ENCODE measurements at regions not wholly inside any gene's neighbourhood (a gene's known extent, or its start where the extent isn't known, plus 50 kb on each side); places are given as distances from the start of the nearest gene placed in this dataset.

DNA sequence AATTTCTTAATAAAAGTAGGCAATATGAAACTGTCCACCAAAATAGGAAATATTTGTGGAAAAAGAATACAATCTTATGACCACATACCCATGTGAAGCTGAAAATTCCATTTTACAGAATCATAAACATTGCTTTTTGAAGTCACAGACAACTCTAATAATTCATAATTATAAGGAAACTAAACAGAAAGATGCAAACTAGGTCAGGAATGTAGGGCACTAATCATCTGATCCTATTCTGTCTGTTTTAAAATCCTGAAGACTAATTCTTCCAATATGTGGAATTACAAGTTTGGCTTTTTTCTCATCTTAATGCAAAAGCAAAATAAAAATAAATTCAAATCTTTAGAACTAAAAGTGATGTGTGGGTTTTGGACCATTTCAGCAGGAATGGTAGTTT lies 528.6 kb downstream of the LTN1 start:
- peak; percentile 13 for DNase-seq (ENCODE audit: low spot score)

DNA sequence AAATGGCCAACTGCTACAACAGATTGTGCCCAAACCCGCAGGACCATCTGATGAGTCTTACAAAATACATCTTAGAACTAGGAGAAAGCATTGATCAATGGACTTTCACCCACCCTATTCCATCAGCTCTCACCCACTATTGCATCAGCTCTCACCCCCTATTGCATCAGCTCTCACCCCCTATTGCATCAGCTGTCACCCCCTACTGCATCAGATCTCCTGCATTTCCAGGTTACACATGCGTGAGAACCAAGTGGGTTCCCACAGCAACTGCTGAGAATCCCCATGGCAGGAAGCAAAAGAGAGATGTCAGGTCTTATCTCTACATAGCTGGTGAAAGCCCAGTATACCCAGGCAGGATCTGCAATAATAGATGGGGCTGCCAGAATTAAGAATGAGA lies 533.5 kb downstream of the LTN1 start:
- no peak for DNase-seq (ENCODE audit: low spot score)

DNA sequence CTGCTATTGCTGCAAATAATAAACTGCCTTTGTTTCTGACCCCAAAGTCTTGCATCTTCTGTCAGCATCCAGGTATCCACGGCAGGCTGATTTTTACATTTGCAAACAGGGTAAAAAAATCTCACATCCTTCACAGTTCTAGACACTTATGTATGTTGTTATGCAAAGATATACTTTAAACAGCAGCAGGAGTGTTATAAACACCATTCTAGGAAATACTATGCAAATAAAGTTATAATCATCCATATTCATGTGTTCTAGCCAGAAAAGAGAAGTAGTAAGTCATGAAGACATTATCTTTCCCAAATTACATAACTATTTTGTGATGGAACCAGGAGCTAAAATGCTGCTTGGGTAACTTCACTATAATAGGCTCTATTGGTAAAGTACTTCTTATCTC lies 534.2 kb downstream of the LTN1 start:
- DNase-seq (ENCODE audit: low spot score): no peak

GRCh38 chr21:28455253-28455600 lies 537.5 kb downstream of the LTN1 start:
- peak; percentile 70 for DNase-seq (ENCODE audit: low spot score)

DNA sequence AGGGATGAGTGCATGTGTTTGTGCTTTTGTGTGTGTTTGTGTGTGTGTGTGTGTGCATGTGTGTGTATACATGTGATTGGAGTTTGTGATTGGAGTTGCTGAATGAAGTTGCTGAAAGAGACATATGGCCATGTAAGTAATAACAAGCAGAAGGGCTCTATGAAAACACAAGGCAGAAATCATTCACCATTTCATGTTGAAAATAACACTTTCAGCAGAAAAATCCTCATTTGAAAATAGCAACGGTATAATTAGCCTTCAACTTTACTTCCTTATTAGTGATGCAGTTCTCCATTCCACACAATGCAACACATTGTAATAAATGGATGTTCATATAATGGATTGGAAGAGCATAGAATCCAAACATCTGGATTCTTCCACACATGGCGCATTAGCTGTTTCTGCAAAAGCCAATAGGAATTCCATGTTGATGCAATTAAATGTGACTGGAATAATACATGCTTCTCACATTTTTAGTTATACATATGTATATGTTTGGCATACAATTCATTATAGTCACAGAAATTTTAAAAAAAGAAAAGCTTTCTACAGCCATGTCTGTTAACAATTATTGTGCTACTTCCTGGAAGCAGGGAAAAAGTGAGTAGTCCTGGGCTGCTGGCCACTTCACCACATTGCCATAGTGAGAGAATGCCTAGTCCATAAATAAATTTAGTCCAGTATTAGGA lies 538.0 kb downstream of the LTN1 start:
- DNase-seq (ENCODE audit: low spot score): peak; percentile 67

GRCh38 chr21:28447462-28447861 lies 545.2 kb downstream of the LTN1 start:
- peak; percentile 40 for DNase-seq (ENCODE audit: low spot score)

GRCh38 chr21:28445141-28445830 lies 547.4 kb downstream of the LTN1 start:
- peak; percentile 31 for DNase-seq (ENCODE audit: low spot score)

- no peak for DNase-seq (ENCODE audit: low spot score)
Measured at GRCh38 chr21:28444557-28444956, 548.1 kb downstream of the LTN1 start.

GRCh38 chr21:28444111-28444510 lies 548.6 kb downstream of the LTN1 start:
- no peak for DNase-seq (ENCODE audit: low spot score)

GRCh38 chr21:28442624-28443023 lies 550.1 kb downstream of the LTN1 start:
- DNase-seq (ENCODE audit: low spot score): peak; percentile 50

GRCh38 chr21:28442085-28442484 lies 550.6 kb downstream of the LTN1 start:
- DNase-seq (ENCODE audit: low spot score): no peak

DNA sequence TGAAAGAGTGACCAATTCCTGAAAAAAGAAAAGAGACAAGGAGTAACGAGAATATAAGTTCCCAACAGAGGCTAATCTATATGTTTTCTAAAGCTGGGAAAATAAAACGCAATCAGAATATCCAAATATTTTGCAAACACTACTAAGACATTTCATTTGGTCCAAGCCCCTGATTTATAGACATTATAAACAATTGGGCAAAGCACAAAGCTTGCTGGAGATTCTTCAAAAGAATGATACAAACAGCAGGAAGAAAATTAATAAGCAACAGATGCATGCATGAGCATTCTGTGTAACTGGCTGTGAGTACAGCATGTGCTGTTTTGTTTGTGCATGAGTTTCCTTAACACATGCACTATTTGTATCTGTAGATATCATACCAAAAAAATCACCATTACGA lies 552.9 kb downstream of the LTN1 start:
- no peak for DNase-seq (ENCODE audit: low spot score)

DNA sequence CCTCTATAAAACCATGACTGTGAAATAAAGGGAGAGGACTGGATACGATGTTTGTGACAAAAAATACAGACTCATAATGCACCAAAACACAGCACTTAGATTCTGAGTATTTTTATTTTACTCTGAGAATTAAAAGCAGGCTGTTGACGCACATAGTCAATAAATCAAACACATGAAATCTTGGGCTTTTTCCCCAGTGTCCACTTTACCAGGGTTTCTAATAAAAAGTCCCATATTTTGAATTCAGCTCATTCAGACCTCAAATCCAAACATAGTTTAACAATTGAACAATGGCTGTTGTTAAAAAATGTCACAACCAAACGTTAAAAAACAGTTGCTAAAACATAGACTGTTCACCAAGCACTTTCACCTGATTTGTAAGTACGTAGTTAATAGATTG lies 553.4 kb downstream of the LTN1 start:
- no peak for DNase-seq (ENCODE audit: low spot score)

DNA sequence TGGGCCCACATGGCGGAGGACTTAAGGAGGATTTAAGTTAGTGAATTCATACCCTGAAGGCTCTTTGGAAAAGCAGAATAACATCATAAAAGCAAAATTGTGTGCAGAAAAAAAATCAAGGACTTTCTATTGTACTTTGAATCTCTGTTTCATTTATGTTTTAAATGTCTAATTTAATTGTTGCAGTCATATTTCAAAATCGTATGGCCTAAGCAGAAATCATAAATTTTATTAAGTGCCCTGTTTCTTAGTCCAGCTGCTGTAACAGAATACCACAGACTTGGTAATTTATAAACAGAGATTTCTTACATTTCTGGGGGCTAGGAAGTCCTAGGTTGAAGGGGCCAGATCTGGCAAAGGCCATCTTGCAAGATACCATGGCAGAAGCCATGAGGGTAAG lies 555.6 kb downstream of the LTN1 start:
- DNase-seq (ENCODE audit: low spot score): no peak

DNA sequence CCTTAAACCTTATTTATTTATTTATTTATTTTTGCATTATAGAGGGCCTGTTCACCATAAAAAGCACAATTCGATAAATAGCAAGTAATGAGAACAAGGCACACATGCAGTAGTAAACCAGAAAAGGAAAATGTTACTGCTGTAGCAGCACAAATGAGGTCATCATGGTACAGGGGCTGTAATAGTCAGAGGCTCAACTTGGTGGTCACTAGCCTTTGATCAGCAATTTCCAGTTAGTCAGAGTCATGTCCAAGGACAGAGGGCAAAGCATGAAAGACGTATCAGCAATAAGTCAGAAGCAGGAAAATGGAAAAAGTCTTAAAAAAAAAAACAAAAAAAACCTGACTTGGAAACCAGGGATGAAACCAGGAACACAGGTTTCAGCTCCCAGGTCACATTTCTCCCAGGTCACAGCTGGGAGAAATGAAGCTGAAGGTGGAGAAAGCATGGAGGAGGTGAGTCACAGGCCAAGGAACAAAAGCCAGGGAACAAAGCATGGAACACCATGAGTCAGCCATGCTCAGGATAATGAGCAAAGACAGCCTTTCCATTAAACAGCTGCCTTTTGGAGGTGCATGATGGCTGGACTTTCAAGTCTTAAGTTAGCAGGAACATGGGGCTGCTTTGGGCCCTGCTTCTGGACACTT lies 556.3 kb downstream of the LTN1 start:
- DNase-seq (ENCODE audit: low spot score): peak; percentile 25

DNA sequence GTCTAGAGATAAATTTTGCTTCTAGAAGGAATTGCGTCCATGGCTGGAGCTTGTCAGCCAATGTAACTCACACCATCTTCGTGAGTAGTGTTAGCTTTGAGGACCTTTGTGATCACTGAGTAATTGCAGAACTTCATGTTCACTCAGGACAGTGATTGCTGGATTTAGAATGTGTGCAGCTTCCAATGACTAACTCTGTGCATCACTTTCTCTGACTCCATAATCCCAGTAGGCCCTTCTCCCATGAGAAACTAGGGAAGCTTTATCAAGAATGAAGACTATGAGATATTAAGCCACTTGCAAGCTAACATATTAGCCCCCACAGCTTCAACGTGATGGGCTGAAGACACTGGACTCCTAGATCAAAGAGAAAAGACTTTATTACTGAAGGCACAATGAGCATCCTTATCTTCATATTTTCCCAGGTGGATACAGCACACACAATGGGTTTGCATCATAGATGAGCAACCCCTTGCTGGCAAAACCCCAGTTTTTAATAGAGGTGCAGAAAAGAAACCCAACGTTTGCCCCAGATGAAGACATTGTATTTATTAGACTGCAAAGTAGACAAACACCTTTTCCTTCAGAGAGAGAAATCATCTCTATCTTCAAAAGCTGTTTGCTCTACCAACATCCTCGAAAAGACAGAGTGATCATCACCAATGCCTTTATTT lies 561.0 kb downstream of the LTN1 start:
- no peak for DNase-seq (ENCODE audit: low spot score)

- DNase-seq (ENCODE audit: low spot score): no peak
Measured at GRCh38 chr21:28431022-28431421, 561.7 kb downstream of the LTN1 start.

DNA sequence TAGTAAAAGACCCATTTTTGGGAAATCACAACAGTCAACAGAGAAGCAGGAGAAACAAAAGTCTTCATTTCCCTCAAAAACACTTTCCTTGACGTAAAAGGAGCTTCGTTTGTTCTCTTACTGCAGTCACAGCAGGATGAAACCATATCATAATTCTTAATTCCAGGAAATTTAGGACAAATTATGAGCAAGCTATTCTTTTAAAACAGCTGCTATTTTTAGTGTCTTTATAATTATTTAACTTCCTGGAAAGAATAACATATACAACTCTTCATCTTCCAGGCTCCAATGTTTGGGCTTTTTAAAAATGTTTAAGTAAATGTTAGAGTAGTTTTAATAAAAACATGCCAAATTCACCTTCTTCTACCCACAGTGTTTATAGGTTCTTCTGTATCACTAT lies 563.5 kb downstream of the LTN1 start:
- DNase-seq (ENCODE audit: low spot score): no peak

- DNase-seq (ENCODE audit: low spot score): peak; percentile 25
Measured at GRCh38 chr21:28427394-28428022, 565.2 kb downstream of the LTN1 start.

DNA sequence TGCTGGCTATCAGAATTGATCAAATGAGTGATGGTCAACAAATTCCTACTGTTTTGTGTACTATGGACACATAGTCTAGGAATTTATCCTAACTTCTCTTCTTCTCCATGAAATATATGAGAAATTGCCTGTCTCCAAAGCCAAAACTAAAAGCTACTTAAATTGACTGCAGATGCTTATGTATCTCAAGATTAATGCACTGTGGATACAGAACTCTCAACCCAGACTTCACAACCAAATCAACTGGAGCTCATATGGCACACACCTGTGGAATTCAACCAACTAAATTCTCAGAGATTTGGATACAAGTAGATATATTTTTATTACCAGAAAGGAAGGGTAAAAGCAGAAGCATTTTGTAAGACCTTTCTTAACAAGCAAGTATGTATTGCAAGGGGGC lies 566.1 kb downstream of the LTN1 start:
- no peak for DNase-seq (ENCODE audit: low spot score)

GRCh38 chr21:28423521-28424190 lies 569.0 kb downstream of the LTN1 start:
- DNase-seq (ENCODE audit: low spot score): no peak
